NCI-H2196 treated with DMSO at 0.1 percent for 48 hours (cell line): ENCODE measurements at regions not wholly inside any gene's neighbourhood (a gene's known extent, or its start where the extent isn't known, plus 50 kb on each side); places are given as distances from the start of the nearest gene placed in this dataset.

Source experiments
- DNase-seq: peaks from one replicate; lab custom pipeline; 2025; ENCODE audit not compliant: unreplicated experiment; lab: John Stamatoyannopoulos, UW

DNA sequence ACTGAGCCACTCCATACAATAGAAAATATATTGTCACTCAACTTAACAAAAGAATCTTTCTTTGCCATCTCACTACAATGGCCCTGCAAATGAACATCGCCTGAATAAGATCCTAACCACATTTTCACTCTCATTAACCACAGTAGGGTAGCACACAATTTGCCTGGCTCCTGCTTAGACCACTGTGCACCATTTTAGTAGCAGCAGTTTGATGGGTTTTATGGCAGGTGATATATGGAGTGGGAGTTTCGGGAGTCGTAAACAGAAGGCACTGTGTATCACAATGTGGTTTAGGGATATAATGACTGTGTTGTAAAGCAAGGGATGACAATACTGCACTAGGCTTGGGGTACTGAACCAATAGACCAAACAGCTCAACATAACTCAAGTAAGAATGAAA lies 617.4 kb downstream of the BCL11A start:
- DNase-seq: no peak

DNA sequence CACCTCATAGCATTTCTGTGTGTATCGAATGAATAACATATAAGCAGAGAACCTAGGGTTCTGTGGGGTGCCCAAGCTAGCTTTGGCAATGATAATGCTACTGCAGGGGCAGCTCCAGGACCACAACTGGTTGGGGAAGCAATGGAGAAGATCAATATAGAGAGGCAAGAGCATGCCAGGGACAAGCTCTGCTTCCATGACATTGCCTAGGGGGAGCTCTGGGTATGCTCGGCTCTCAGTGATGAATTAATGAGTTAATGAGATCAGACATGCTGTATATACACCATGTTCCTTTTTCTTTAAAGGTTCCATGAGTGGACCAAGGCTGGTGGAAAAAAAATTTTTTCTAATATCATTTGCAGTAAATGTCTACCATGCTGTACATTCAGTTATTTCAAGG lies 618.4 kb downstream of the BCL11A start:
- no peak for DNase-seq

DNA sequence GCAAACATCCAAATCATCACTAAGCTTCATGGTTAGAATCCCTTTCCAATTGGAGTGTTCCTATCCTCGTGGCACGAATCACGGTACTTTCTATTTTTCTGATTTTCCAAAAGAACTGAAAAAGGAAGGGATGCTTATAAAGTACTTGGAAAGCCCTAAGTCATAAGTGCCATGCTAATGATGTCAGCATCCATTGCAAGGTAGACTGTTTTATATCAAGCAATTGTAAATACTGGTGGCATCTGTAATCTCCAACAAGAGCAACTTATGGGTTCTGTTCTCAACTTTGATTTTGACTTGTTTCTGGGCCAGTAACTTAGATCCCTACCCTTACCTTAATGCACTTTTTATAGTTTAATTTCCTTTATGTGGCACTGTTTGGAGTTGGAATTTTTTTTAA lies 619.5 kb downstream of the BCL11A start:
- DNase-seq: no peak

DNA sequence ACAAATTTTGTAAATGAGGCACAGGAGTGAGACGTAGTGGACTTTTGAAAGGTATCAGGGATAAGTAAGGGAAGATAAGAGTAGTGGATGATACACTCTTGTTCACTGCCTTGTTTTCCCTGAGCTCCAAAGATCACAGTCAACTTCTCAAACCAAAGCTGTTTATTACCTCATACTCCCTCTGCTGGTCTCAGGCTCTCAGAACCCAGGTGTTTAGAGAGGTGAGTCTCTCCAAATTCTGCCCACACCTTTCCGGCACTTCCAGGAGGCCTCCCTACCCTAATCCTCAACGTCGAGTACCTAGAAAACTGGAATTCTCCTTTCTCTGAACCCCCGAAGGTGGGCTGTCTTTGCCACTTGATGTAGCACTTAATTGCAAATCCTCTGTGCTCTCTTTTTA lies 621.1 kb downstream of the BCL11A start:
- DNase-seq: no peak

DNA sequence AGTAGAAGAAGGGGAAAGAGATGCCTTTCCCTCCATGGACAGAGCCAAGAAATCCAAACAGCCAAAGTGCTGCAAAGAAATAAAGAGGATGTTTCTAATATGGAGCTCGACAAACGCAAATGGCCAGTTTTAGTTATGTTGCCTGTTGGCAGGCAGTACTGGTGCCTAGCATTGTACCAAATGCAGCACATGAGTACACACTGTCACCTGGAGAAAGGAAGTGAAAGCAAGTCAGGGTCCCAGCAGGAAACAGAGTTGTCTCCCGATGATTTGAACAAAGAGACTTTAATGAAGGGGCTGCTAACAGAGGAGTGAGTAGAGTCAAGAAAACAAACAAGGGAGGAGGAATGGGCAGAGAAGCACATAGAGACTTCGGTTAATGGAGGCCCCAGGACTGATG lies 623.0 kb downstream of the BCL11A start:
- no peak for DNase-seq

DNA sequence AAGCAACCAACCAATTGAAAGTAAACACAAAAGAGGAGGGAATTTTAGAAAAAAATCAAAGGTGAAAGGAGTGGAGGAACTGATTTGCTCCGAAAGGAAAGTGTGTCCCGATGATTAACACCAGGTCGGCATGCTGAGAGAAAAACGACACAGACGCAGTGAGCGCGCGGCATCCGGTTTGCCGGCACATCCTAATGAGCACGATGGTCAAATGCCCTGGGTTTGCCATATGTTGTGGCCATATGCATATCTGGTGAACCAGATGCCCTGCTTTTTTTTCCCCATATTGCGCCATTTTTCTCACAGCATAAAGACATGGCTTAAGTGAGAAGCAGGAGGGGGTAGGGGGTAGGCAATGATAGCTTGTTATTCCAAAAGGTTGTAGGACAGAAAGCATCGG lies 626.7 kb downstream of the BCL11A start:
- no peak for DNase-seq

DNA sequence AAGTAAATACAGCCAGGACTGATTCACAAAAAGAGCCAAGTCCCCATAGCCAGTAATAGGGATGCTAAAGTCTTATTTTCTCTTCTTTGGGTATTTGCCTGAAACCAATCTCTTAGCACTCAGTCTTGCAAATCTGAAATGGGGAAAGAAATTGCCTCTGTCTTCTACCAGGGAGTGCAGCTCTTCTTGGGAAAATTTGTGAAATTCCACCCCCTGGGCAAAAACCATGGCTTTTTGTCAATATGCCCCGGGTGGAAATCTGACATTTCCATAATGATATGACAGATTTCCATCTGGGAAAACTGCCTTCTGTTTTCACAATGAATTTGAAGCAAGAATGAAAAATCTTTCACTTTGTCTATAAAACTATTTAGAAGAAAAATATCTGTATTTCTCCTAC lies 628.1 kb downstream of the BCL11A start:
- no peak for DNase-seq

DNA sequence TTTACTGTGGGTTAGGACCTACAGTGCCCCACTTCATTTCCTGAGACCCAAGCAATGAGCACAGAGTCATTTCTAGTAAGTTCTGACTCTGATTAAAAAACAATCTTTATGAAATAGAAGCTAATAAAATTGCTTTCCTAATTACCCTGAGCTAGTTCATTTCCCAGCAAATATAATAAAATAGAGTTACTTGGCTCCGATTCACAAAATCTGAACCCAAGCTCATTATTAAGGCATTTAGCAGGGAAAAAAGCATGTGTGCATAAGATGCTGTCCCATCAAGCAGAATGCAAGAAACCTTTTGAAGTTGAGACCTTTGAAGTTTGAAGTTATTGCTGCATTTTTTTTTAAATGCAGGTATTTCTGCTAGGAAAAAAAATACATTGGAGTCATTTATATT lies 629.1 kb downstream of the BCL11A start:
- no peak for DNase-seq

GRCh38 chr2:59922450-59922849 lies 631.0 kb downstream of the BCL11A start:
- DNase-seq: no peak

- no peak for DNase-seq
Observed at GRCh38 chr2:59921743-59922142, 631.7 kb downstream of the BCL11A start.

DNA sequence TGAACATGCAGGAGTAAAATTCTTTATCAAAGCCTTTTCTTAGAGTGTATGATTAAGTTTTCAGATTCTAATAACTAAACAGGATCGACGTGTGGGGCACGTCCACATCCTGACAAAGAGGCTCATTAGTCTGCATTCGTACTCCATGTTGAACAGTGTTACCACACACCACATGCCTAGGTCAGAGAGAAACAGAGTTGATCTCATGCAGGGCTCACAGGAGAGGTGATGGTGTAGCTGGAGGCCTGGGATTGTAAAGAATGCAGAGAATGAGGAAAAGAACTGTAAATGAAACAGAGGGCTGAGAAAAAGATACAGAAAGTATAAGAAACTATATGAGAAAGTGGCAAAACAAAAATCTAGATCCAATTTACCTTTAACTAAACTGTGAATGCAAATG lies 632.5 kb downstream of the BCL11A start:
- DNase-seq: no peak

- DNase-seq: no peak
Observed at GRCh38 chr2:59920307-59920706, 633.1 kb downstream of the BCL11A start.

- DNase-seq: no peak
Observed at GRCh38 chr2:59919579-59919978, 633.9 kb downstream of the BCL11A start.

DNA sequence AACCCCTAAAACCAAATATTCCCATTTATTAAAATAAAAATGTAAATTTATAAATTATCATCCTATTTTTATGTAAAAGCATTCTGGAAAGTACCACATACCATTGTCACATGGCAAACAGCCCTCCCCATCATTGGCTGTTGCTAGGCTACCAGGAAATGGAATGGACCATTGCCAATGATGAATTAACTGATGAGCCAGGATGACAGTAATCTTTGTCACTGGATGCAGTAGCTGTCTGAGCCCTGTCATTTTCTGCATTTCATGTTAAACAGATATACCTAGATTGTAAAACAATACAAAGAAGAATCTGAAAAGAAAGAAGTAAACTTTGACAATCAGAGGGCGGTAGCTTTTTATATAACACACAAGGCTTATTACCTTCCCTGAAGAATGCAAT lies 641.4 kb downstream of the BCL11A start:
- no peak for DNase-seq

DNA sequence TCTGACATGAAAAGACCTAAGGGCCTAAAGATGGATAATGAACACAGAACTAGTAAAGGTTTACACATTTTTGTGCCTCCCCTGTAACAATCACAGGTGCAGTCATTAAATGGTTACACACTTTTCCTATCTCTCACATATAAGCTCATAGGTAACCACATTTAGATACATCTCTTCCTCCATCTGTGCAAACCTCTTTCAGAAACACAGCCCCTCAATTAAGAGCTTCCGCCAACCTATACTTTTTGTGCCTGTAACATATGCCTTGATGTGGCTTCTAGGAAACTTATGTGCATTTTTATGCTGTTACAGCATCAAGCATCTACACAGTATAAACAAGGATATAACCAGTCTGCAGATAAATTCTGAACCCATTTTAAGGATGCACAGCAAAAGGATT lies 643.3 kb downstream of the BCL11A start:
- DNase-seq: no peak

DNA sequence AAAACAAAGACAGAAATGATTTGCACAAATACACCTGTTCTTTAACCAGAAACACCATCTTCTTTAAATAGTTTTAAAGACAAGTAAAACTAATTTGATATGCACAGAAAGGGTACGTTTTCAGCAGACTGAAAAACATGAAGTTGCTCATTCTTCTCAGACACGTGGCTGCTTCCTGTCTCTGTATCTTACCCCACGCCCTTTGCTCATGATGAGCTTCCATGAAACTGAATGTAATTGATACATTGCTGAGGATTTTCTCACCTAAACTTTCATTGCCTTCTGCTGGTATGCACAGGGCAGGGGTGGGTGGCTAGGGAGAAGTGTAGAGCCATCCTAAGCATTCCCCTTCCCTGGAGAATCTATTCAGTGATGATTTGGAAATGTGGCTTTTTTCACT lies 644.3 kb downstream of the BCL11A start:
- DNase-seq: no peak

GRCh38 chr2:59905731-59906130 lies 647.7 kb downstream of the BCL11A start:
- no peak for DNase-seq

GRCh38 chr2:59903994-59904544 lies 649.4 kb downstream of the BCL11A start:
- DNase-seq: no peak

GRCh38 chr2:59900728-59901452 lies 652.6 kb downstream of the BCL11A start:
- peak; percentile 14 for DNase-seq

DNA sequence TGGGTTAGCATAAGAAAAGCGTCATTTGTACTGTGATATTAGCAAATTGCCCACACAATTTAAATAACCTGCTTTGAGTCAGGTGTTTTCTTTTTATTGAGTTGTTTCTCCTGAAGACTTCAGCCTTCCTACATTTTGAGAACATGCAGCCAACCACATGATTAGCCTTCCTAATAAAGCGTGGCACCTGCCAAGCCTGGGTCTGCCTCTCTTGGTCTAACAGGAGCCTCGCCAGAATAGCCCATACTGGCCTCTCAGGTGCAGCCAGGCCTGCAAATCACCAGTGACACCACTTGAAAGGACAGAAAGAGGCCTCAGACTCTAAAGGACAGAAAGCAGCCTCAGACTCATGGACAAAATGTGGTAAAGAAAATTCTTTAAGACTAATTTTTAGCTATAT lies 653.8 kb downstream of the BCL11A start:
- DNase-seq: peak; percentile 1

DNA sequence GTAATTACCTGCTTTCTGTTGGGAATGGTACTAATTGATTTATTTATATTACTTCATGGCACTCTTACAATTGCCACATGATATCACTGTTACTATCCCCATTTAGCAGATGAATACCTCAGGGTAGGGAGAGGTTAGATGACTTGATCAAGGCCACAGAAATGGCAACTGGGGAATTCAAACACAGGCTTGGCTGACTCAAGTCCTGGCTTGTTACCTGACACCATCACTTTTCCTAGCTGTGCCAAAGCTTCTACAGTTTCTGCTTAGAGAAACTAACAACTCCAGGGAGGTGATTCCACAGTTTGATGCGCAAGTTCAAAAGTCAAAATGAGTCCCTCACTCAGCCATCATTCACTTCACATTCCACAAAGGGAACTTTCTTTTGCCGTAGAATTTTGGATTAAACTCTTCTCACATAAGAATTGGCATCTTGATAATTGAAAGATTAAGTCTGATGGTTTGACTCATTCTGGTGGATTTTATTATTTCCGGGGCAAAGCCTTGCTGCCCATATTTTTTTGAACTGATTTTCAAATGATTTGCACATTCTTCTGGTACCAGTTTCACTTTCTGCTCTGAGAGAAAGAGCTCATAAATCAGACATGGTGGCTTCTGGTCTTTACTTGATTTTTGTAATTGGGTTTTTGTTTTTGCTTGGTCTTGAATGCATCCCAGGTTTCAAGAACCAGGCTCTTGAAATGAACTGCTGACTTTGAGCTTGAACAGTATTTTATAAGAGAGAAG lies 656.8 kb downstream of the BCL11A start:
- no peak for DNase-seq

GRCh38 chr2:59893612-59894011 lies 659.8 kb downstream of the BCL11A start:
- no peak for DNase-seq
